ENCODE measurements at regions not wholly inside any gene's neighbourhood (a gene's known extent, or its start where the extent isn't known, plus 50 kb on each side); places are given as distances from the start of the nearest gene placed in this dataset.

GRCh38 chr12:115785548-115785947 lies 491.9 kb downstream of the MED13L start:
- peak in 3 of 6 experiments; percentile 7 to 12 (median 8) for TF ChIP-seq CTCF (IDR thresholded peaks at IDR 0.05)
- TF ChIP-seq POLR2A (IDR thresholded peaks at IDR 0.05): no peak

Data from Peyer's patch (tissue), 4 donors.